ENCODE measurements at regions not wholly inside any gene's neighbourhood (a gene's known extent, or its start where the extent isn't known, plus 50 kb on each side); places are given as distances from the start of the nearest gene placed in this dataset.

DNA sequence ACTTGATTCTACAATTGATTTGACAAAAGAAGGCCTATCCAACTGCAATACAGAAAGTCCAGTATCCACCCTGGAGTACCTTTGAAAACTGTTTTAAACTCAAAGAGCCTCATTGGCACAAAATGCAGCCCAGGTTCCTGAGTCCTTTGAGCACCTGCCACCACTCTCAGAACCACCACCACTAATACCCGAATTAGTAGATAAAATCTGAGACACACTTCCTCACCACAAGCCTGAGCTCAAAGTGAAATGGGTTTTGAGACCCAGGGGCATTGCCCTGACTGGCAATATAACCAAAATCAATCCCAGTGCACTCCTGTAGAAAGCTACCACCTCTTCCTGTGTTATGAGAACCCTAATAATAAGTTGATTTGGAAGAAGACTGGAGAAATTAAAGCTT, 215.7 kb downstream of the CSNK2A3 start:
- TF ChIP-seq, protein P1, sequence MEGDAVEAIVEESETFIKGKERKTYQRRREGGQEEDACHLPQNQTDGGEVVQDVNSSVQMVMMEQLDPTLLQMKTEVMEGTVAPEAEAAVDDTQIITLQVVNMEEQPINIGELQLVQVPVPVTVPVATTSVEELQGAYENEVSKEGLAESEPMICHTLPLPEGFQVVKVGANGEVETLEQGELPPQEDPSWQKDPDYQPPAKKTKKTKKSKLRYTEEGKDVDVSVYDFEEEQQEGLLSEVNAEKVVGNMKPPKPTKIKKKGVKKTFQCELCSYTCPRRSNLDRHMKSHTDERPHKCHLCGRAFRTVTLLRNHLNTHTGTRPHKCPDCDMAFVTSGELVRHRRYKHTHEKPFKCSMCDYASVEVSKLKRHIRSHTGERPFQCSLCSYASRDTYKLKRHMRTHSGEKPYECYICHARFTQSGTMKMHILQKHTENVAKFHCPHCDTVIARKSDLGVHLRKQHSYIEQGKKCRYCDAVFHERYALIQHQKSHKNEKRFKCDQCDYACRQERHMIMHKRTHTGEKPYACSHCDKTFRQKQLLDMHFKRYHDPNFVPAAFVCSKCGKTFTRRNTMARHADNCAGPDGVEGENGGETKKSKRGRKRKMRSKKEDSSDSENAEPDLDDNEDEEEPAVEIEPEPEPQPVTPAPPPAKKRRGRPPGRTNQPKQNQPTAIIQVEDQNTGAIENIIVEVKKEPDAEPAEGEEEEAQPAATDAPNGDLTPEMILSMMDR (IDR thresholded peaks at IDR 0.05; ENCODE audit: insufficient read depth, low read length, poor library complexity, severe bottlenecking): no peak

DNA sequence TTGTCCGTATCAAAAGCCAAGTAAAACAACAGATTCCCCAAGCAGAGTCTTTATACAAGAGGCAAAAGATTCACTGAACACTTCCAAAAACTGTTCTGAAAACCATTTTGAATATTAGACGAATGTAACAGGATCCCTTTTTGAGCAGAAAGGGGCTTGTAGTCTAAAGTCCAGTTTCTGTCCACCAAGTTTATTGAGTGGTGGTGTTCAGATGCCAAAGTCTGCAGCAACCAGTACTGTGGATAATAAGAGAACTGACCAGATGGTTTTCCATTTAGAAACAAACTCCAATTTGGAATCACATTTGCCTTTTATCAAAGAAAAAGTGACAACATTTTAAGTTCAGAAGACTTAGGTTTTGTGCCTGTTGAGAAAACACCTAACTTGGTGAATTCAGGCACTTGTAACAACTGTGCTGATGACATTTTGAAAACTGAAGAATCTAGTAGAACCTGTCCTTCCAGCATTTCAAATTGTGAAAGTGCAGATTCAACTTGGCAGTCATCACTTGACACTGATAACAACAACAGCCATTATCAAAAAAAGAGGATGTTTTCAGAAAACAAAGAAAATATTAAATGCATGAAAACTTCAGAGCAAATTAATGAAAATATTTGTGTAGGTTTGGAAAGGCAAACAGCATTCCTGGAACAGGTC, 217.1 kb downstream of the CSNK2A3 start:
- TF ChIP-seq, protein P1 (IDR thresholded peaks at IDR 0.05; ENCODE audit: insufficient read depth, low read length, poor library complexity, severe bottlenecking): no peak
- Histone ChIP-seq H3K27me3 (replicated peaks; ENCODE audit: control insufficient read depth, insufficient read depth, low read length) (no peaks in the 10 kb centered on the region), H3K4me3 (replicated peaks; ENCODE audit: low read depth, low read length) (no peak overlapping the region), H3K36me3 (ENCODE audit: control insufficient read depth, insufficient read depth, low read length) (no peaks in the 10 kb centered on the region)
- no peak for DNase-seq (ENCODE audit: extremely low read depth, insufficient read length)

More for the DNA sequence above, 215.7 kb downstream of the CSNK2A3 start:
- Histone ChIP-seq H3K36me3 (ENCODE audit: control insufficient read depth, insufficient read depth, low read length) (no peaks in the 10 kb centered on the region), H3K4me3 (replicated peaks; ENCODE audit: low read depth, low read length) (no peak overlapping the region), H3K27me3 (replicated peaks; ENCODE audit: control insufficient read depth, insufficient read depth, low read length) (no peaks in the 10 kb centered on the region)
- DNase-seq (ENCODE audit: extremely low read depth, insufficient read length): no peak

DNA sequence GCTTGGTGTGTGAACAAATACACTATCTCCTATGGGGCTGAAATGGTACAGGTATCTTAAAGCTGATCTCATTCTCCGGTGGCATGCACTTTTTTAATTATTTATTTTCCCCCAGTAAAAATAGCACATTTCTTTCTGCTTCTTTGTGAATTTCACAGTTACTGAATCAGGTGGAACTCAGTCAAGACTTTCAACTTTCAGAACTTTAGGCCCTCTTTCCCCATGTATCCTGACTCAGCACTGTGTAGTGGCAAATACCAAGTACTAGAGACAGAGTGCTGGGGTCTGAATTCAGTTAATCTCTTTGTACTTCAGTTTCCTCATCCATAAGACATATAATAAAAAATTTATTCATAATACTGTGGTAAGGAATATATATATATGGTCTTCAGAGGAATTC, 223.9 kb downstream of the CSNK2A3 start:
- H3K36me3 ChIP-seq (ENCODE audit: control insufficient read depth, insufficient read depth, low read length): no peaks in the 10 kb centered on the region
- no peak overlapping the region for H3K4me3 ChIP-seq (replicated peaks; ENCODE audit: low read depth, low read length)
- TF ChIP-seq, protein P1 (IDR thresholded peaks at IDR 0.05; ENCODE audit: insufficient read depth, low read length, poor library complexity, severe bottlenecking): no peak
- no peak for DNase-seq (ENCODE audit: extremely low read depth, insufficient read length)
- no peaks in the 10 kb centered on the region for H3K27me3 ChIP-seq (replicated peaks; ENCODE audit: control insufficient read depth, insufficient read depth, low read length)

DNA sequence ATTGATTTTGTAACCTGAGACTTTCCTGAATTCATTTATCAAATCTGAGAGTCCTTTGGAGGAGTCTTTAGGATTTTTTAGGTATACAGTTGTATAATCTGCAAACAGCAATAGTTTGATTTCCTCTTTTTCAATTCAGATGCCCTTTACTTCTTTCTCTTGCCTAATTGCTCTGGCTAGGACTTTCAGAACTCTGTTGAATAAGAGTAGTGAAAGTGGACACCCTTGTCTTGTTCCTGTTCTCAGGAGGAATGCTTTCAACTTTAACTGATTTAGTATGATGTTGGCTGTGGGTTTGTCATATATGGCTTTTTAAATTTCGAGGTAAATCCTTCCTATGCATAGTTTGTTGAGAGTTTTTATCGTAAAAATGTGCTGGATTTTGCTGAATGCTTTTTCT, 227.4 kb downstream of the CSNK2A3 start:
- no peak overlapping the region for H3K4me3 ChIP-seq (replicated peaks; ENCODE audit: low read depth, low read length)
- H3K36me3 ChIP-seq (ENCODE audit: control insufficient read depth, insufficient read depth, low read length): no peaks in the 10 kb centered on the region
- no peak for DNase-seq (ENCODE audit: extremely low read depth, insufficient read length)
- TF ChIP-seq, protein P1 (IDR thresholded peaks at IDR 0.05; ENCODE audit: insufficient read depth, low read length, poor library complexity, severe bottlenecking): no peak
- no peaks in the 10 kb centered on the region for H3K27me3 ChIP-seq (replicated peaks; ENCODE audit: control insufficient read depth, insufficient read depth, low read length)

DNA sequence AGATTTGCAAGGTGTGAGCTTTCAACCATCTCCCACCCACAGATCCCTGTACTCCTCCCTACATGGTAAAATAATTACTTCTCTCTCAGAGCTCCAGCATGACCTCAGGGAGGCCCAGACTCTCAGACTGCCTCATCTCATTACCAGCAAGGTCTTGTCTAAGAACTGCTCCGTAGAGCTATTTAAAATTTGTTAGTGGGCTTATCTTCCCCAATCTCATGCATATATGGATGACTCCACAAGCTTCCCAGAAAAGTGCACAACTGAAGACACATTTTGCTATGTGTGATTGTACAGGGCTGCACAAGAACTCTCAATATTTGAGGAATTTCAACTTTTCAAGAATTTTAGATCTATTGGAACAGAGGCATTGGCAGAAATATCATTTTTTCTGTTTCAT, 230.3 kb downstream of the CSNK2A3 start:
- TF ChIP-seq, protein P1 (IDR thresholded peaks at IDR 0.05; ENCODE audit: insufficient read depth, low read length, poor library complexity, severe bottlenecking): no peak
- H3K36me3 ChIP-seq (ENCODE audit: control insufficient read depth, insufficient read depth, low read length): no peaks in the 10 kb centered on the region
- no peaks in the 10 kb centered on the region for H3K27me3 ChIP-seq (replicated peaks; ENCODE audit: control insufficient read depth, insufficient read depth, low read length)
- DNase-seq (ENCODE audit: extremely low read depth, insufficient read length): no peak
- H3K4me3 ChIP-seq (replicated peaks; ENCODE audit: low read depth, low read length): no peak overlapping the region

DNA sequence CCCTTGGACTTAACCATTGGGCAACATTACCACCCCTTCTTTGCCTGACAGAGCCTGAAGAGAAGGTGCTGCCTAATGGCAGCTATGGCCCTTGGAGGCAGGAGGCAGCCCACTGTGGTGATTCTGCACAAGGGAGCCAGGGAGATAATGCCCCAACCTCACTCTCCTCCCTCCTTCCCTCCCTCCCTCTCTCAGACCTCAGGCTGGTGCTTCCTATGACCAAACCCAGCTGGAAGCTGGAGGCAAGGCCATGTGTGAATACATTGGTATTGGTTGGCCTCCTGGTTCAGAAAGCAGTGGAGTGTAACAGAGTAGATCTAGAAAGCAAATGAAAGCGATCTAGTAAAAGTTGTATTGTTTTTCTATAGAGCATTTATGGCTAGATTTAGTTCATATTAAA, 233.1 kb downstream of the CSNK2A3 start:
- DNase-seq (ENCODE audit: extremely low read depth, insufficient read length): no peak
- Histone ChIP-seq H3K4me3 (replicated peaks; ENCODE audit: low read depth, low read length) (no peak overlapping the region), H3K36me3 (ENCODE audit: control insufficient read depth, insufficient read depth, low read length) (no peaks in the 10 kb centered on the region), H3K27me3 (replicated peaks; ENCODE audit: control insufficient read depth, insufficient read depth, low read length) (no peaks in the 10 kb centered on the region)
- TF ChIP-seq, protein P1 (IDR thresholded peaks at IDR 0.05; ENCODE audit: insufficient read depth, low read length, poor library complexity, severe bottlenecking): no peak
